NCI-H1048 (cell line): ENCODE measurements at regions not wholly inside any gene's neighbourhood (a gene's known extent, or its start where the extent isn't known, plus 50 kb on each side); places are given as distances from the start of the nearest gene placed in this dataset.
A peak's percentile ranks its signal among the peaks of the same experiment; 100 is the strongest.
"Not testable (repeated sequence)": the region's sequence is repeated elsewhere in the genome, so short reads cannot be mapped to it uniquely, and the experiment has no call there.

Source experiments
- DNase-seq: peaks from one replicate; lab custom pipeline; 2025; lab: John Stamatoyannopoulos, UW

DNA sequence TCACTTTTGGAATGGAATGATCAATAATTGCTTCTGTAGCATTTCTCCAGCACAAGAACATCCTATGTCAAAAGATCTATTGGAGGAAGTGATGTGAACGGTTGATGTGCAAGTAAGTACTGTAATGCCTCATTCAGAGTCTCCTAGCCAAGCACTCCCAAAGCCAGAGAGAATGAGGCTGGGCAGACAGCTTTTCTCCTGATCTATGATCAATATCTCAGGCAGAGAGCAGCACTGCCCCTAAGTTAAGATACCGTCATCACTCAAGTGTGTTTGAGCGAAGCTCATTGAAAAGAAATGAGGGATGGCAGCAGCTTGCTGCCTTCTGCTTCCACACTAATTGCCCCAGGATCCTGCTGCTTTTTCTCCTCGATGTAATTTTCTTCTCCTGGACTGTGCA lies 324.1 kb upstream of the GRAMD2B start:
- no peak for DNase-seq

DNA sequence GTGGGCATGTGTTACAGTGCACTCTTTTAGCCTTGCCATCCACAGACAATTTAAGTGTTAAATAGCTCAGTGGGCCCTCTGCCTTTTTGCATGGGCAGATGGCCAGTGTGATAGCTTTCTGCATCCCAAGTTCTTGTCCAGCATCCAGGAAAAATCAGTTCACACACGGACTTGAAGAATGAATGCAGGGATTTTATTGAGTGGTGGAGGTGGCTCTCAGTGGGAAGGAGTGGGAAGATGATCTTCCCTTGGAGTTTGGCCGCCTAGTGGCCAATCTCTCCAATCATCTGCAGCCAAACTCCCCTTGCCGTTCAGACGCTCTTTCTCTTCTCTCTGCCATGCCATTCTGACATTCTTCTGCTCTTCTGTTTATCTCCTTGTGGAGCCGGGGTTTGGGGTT lies 322.4 kb upstream of the GRAMD2B start:
- DNase-seq: no peak

DNA sequence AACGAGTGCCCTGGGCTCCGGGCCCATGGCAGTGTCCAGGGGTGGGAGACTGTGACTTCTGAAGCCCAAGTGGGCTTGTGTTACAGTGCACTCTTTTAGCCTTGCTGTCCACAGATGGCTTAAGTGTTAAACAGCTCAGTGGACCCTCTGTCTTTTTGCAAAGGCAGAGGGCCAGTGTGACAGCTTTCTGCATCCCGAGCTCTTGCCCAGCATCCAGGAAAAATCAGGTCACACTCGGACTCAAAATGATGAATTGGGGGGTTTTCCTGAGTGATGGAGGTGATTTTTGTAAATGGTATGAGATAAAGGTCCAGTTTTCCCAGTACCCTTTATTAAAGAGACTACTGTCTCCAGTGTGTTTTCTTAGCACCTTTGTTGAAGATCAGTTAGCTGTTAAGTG lies 321.3 kb upstream of the GRAMD2B start:
- no peak for DNase-seq

DNA sequence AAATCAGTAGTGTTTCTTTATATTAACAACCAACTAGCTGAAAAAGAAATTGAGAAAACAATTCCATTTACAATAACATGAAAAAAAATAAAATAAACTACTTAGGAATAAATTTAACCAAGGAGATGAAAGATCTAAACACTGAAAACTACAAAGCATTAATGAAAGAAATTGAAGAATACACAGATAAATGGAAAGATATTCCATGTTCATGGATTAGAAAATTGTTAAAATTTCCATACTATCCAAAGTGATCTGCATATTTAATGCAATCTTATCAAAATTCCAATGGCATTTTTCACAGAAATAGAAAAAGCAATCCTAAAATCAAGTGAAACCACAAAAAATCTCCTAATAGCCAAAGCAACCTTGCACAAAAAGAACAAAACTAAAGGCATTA lies 320.2 kb upstream of the GRAMD2B start:
- no peak for DNase-seq

DNA sequence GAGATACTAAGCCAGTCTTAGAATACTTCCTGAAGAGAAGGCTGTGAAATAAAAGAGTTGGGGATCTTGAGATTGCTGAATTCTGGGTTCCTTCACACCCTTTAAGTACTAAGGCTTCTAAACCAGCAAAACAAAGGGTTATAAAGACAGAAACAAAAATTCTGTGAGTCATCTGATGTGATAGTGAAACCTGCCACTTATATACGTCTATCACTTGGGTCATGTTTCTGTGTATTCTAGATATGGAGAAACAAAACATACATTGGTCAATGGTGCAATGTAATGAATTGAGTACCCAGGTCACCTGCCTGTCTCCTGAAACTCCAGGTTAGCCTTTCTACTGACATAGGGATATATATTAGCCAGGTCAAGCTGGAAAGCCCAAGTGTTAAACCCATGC lies 319.3 kb upstream of the GRAMD2B start:
- DNase-seq: no peak

DNA sequence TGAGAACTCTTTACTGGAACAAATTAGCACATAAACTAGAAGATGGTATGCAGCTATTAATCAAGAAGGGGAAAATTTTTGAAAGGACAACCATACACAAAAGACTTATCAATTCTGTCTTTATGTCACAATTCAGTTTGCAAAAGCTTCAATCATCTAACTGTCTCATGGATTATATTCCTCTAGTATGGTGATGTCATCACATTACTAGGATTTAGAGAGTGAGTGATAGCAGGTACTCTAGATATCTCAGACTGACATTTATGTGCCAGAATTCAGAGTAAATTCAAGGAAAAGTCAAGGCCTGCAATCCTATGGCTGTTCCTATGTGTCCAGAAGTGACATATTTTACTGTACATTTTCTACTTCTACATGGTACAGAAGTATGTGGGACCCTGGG lies 318.9 kb upstream of the GRAMD2B start:
- no peak for DNase-seq

DNA sequence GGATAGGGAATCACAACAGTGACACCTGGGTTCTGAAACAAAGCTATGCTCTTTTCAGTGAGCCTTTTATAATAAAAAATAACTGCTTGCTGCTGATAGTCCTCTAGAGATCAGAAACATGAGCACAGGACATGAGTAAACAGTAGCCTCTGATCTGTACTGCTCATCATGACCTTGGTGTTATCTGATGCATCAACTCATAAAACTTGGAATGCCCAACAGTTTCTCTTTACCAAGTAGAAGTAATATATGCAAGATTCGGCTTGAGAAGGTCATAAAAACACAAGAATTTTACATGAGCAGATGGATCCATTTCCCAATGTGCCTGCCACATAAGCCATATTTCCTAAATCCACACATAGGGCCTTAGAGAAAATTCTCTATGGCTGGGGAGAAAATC lies 318.3 kb upstream of the GRAMD2B start:
- DNase-seq: no peak

DNA sequence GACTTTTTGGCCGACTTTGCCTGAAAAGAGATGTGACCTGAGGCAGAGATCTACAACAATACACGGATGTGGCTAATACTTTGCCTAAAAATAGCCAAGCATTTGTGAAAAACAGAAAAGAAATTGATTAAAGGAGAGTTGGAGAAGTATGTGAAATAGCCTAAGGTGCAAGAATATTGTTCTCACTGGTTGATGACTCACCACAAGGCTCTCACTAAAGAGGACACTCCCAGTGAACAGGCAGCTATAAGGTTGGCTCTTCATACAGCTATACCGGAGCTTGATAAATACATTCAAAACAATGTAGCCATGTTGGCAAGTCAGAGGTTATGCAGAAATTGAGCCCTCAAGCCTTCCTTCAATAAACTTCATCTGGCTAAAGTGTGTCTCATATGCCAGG lies 317.2 kb upstream of the GRAMD2B start:
- DNase-seq: no peak

DNA sequence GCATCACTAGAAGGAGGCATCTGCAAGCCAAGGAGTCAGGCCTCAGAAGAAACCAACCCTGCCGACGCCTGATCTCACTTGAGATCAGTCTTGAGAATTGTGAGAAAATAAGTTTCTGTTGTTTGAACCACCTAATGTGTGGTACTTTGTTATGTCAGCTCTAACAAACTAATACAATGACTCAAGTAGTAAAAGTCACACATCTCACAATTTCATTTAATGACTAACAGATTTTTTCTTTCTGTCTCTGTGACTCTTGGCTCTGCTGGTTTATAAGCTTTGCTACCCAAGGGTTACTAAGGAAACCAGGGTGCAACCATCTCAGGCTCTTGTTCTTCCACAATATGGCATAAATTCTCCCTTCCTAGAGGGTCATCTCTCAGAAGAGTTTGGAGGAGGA lies 315.8 kb upstream of the GRAMD2B start:
- DNase-seq: no peak

DNA sequence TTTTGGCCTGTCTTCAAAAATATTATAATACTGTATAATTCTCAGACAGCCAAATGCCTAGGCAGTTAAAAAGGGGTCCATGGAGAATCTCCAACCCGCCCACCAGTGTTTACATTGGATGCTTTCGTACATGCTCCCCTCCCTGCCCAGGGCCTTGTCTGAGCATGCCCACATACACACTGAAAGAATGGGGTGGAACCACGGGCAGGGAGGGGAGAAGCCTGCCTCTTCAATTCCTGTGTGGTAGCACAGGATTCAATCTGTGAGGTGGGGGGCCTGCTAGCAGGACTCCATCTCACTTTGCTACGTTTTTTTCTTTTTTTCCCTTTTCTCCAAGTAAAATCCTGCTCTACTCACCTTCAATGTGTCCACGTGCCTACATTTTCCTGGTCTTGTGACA lies 314.7 kb upstream of the GRAMD2B start:
- no peak for DNase-seq

DNA sequence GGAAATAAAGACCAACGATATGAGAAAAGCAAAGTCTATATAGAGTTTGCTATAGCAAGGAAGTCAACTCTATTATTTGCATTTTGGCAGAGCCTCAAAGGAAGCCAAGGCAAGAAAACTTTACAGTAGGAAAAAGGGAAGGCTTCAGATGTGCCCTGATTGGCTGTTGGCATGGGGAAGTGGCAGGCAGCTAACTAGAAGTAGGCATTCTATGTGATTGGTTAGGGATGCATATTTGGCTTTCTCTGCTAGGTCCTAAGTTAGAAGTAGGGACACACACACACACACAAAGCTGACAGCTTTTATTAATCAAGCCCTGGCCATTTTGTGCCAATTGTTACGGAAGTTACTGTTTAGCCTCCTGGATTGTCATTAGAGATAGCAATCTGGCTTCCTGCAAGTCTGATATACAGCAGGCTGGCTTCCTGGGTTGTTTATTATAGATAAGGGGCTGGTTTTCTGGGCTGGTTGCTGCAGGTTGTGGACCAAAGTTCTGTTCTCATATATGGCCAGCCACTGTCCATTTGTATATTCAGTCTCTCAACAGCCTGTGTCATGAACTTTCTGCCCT lies 308.1 kb upstream of the GRAMD2B start:
- DNase-seq: no peak

DNA sequence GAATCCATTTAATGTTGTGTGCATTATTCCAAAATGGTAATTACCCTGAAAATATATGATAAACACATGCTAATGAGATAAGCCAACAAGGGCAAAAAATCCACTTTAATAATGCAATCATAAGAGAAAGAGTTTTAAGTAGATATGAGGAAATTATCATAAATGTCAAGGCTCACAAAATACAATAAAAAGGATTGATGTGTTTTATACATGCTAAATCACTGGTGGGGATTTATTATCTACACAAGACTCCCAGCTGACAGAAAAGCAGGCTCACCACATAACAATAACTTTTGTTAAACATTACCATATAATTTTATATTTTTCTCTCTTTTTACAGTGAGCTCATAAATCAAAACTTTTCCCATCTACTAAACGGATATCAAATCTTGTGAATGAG lies 306.2 kb upstream of the GRAMD2B start:
- no peak for DNase-seq

DNA sequence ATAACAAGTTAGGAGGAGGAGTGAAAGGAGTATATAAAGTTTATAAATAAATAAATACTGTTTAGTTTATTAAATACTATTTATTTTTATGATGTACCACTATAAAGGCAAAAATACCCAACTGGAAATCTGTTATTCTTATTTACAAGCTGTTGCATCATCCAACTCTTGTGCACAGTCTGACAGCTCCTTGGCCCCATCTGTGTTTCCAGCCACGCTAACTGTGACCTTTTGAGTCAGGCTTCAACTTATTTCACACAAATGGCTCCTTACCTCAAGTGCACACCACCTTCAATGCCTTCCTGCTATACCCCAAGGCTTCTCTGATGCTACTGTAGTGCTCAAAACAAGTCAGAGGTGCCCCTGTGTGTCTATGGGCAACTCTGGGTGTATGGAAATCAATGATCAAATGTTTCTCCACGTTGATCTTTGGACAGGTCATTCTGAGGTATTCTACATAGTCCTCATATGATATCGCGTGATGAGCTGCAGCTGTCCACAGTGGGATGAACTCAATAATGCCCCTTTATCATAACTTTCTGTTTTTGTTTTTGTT lies 303.2 kb upstream of the GRAMD2B start:
- no peak for DNase-seq

DNA sequence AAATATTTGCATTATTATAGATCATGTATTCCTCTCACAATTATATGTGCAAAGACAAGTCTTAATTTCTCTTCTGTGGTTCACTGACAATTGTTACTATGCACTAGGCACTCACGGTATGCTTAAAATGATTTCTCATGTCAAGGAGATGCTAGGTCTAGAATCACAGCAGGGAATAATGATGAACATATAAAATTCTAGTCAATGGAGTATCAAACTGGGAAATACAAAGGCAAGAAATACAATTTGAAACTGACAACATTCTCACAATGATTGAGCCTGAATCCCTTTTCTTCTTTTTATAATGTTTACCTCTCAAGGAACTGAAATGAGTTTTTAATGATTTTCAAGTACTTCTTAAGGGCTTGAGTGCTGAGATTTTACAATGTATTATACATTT lies 302.3 kb upstream of the GRAMD2B start:
- DNase-seq: no peak

DNA sequence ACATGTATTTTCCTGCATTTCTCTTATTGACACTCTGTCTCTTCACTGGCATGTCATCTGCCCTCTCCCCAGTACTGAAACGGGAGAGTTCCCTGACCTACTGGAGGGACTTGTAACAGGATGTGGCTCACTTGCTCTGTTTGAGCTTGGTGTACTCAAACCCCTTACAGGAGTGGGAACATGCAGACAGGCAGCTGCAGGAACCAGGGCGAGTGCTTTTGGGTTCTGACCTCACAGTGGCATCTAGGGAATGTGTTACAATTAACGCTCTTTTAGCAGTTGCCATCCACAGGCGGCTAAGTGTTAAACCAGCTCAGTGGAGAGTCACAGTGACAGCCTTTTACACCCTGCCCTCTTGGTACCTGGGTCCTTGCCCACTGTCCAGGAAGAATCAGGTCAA lies 300.3 kb upstream of the GRAMD2B start:
- DNase-seq: no peak

DNA sequence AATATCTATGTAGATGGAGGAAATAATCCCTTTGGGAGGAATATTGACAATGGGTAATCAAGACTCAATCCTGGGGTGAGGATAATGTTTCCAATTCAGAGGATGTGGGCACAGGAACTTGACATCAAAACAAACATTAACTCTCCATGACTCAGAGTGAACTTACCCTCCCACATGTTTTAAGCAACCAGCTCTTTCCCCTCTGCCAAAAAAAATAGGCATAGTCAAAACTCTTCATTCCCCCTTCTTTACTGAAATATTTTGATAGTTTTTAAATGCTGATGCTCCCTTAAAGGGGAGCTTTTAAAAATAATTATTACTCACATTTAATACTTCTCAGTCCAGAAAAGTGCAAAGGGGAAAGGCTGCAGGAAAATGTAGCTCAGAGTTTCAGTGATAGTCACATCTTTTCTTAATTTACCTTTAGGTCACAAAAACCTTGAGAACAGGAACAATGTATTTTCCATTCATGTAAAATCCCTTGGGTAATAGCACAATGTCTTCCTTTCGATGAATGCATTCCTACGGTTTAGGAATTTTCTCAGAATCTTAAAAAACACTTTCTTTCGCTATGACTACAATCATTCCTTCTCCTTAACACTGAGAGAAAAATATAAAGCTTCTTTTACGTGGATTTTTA lies 298.4 kb upstream of the GRAMD2B start:
- DNase-seq: no peak

DNA sequence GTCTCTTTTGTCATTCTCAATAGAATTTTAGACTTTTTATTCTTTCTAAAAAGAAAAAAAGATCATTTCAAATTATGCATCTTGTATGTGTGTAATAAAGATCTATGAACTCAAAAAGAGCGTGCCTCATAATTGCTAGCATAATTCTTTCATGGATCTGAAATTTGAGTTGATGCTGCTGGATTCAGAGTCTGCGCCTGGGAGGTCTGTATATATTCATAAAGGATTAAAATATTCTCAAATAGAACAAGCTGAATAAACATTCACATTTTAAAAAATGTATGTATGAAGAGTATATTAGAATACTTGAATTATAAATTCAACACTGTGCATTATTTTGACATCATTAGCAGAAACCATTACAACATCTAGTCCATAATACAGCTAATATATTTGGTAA lies 297.8 kb upstream of the GRAMD2B start:
- no peak for DNase-seq

DNA sequence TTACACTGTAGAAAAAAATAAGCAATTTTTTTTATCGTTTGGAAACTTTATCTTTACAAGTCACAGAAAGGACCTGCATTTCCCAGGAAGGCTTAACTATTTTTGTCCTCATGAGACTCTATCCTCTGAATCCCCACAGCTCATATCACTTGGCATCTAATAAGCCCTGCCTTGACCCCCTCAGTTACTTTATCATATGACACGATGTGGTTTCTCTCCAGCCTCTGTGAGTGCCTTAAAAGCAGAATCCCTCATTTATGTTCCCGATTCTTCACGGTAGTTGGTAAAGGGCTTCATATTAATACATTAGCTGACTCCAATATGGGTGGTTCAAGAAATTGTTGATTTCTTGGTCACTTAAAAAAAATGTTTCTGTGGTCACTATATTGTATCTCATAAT lies 296.6 kb upstream of the GRAMD2B start:
- DNase-seq: no peak

DNA sequence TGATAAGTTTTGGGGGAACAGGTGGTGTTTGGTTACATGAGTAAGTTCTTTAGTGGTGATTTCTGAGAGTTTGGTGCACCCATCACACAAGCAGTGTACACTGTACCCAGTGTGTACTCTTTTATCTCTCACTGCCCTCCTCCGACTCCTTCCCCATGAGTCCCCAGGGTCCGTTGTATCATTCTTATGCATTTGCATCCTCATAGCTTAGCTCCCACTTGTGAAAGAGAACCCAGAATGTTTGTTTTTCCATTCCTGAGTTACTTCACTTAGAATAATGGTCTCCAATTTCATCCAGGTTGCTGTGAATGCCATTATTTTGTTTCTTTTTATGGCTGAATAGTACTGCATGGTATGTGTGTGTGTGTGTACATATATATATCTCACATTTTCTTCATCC lies 295.8 kb upstream of the GRAMD2B start:
- not testable (repeated sequence) for DNase-seq

DNA sequence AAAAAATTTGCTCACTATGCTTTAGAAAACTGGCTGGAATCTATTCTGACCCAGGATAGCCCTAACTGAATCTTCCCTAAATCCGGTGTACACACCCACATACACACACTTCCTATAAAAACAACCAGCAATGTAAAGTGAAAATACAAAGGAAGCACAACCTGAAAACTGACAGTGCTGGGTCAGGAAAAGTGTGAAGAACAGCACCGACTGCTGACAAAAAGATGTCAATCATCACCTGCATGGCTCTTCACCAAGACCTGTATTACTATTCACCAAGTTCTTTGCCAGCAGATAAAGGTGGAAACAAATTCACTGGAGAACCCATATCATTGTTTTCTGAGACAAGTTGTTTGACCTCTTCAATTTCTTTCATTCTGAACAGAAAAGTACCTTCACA lies 293.8 kb upstream of the GRAMD2B start:
- no peak for DNase-seq

DNA sequence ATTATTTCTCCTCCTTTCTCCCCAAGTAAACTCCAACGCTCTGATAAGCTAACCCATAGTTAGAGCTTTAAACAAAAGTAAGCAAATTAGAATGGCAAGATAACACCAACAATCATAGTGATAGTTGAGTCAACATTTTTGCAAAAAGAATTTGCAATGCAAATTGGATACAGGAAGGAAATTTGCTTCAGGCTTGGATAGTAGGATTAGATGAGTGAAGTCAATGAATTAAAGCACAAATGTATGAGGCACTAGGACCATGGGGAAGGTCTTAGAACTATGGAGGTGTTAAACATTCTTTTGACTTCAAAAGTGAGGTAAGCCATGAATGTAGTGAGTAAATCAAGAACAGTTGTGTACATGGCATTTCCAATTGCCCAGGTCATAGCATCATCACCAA lies 289.8 kb upstream of the GRAMD2B start:
- DNase-seq: peak; percentile 28

DNA sequence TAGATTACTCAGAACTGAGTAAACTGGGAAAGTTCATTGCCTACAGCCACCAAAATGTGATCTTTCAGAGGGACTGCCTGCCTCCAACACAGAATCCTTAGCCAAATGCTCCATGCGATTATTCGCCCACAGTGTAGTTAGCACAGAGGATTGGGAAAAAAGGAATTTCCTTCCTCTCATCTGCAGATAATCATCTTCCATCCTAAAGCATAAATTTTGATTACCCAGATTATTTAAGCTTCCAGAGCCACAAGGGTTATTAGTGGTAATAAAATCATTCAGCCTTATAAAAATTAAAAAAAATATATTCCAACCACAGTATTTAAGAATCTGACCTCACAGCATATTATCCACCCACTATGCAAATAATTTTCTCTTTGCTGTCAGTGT lies 285.3 kb upstream of the GRAMD2B start:
- DNase-seq: peak; percentile 30

DNA sequence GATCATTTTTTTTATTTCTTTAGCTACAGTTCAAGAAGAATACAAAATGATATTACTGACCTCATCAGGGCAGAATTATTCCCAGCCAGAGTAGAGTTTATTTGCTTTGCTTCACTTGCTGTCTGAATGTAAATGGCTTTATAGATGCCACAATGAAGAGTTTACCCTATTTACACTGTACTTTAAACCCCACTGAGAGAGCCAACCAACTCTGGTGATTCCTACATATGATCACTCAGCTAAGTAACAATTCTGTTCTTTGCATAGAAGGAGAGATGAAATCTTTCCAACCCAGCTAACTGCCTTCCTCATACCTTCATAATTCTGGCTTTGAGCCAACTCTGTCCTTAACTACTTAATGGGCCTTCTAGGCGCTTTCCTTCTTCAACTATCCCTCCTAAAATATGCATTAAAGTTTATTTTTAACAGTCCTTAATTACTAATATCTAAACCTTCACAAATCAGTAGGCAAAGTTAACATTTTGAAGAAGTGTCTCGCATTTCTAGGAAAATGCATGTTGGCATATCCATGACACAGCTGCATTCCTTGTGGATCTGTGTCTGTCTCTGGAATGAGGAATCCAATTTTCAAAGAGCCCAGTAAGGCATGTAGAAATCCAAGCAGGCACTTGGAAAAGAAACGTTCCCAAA lies 284.8 kb upstream of the GRAMD2B start:
- DNase-seq: no peak

DNA sequence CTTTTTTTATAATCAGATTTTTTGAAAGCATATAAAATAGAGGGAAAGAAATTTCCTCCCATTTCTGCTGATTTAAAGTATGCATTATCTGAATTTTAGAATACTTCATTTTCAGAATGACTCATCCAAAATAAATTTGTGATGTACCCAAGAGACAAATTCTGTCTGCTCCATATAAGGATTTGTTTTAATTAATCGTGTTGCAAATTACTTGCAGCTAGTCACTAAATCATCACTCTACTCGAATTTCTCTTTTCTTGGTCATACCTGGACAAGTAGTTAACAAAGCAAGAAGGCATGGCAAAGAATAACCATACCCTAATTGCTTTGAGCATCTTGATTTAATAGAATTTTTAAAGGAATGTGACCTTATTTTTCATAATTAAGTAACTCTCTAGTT lies 284.1 kb upstream of the GRAMD2B start:
- no peak for DNase-seq
